ENCODE measurements at regions not wholly inside any gene's neighbourhood (a gene's known extent, or its start where the extent isn't known, plus 50 kb on each side); places are given as distances from the start of the nearest gene placed in this dataset.
"Not testable (repeated sequence)": the region's sequence is repeated elsewhere in the genome, so short reads cannot be mapped to it uniquely, and the experiment has no call there.

- Mint-ChIP-seq H3K4me3 (ENCODE audit: unreplicated experiment) (no peak overlapping the region), H3K4me1 (ENCODE audit: low read depth, unreplicated experiment) (no peaks in the 10 kb centered on the region), H3K27me3 (ENCODE audit: insufficient read depth, unreplicated experiment) (no peaks in the 10 kb centered on the region), H3K36me3 (ENCODE audit: insufficient read depth, unreplicated experiment) (no peaks in the 10 kb centered on the region), H3K27ac (ENCODE audit: unreplicated experiment) (no peak overlapping the region), H3K9me3 (ENCODE audit: unreplicated experiment) (no peaks in the 10 kb centered on the region)
- Histone ChIP-seq H3K36me3 (ENCODE audit: control insufficient read depth, insufficient read depth, low read length) (no peaks in the 10 kb centered on the region), H3K9me3 (no peaks in the 10 kb centered on the region), H3K4me3 (ENCODE audit: low read depth, low read length) (no peak overlapping the region), H3K27me3 (replicated peaks; ENCODE audit: control insufficient read depth, insufficient read depth, low read length) (no peaks in the 10 kb centered on the region), H3K4me1 (peaks cover 11% of the 10 kb centered on the region; the same call in 1 of the 2 replicates)
- BruUV-seq (replicated peaks): no TSS peak
- no peak for DNase-seq
- ChIA-PET CTCF (interaction anchor here (1.0 kb wide), 1 partner anchor 188 kb away, joined by 3 read pairs; no protein-coding TSS in a partner anchor), POLR2A (no interaction called here)
- no peak for TF ChIP-seq CTCF (IDR thresholded peaks at IDR 0.05; ENCODE audit: insufficient read depth in 1 of 2, low read depth in 1 of 2, low read length in 1 of 2, severe bottlenecking in 1 of 2, unreplicated experiment in 1 of 2)
- intact Hi-C loops (cut with micrococcal nuclease; ENCODE audit: unreplicated experiment): loop anchor here (10.0 kb wide), 1 partner anchor 78 kb away; no protein-coding TSS in a partner anchor
These were observed 179.1 kb downstream of the ABCC12 start for GRCh38 chr16:47976636-47977210.

DNA sequence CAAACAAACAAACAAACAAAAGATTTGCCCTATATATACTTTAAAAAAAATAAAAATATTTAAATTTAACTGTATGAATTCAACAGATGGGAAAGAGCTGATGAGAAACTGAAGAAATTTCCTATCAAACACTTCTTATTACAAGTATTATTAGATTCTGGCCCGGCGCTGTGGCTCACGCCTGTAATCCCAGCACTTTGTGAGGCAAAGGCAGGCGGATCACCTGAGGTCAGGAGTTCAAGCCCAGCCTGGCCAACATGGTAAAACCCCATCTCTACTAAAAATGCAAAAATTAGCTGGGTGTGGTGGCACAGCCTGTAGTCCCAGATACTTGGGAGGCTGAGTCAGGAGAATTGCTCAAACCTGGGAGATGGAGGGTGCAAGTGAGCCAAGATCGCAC is 180.8 kb downstream of the ABCC12 start:
- CTCF ChIA-PET; H3K4me3 Mint-ChIP-seq (ENCODE audit: unreplicated experiment); H3K27me3 ChIP-seq (replicated peaks; ENCODE audit: control insufficient read depth, insufficient read depth, low read length); H3K4me3 ChIP-seq (ENCODE audit: low read depth, low read length); BruUV-seq (replicated peaks); H3K27me3 Mint-ChIP-seq (ENCODE audit: insufficient read depth, unreplicated experiment); H3K27ac Mint-ChIP-seq (ENCODE audit: unreplicated experiment); H3K36me3 Mint-ChIP-seq (ENCODE audit: insufficient read depth, unreplicated experiment); H3K9me3 ChIP-seq; DNase-seq; H3K36me3 ChIP-seq (ENCODE audit: control insufficient read depth, insufficient read depth, low read length); H3K9me3 Mint-ChIP-seq (ENCODE audit: unreplicated experiment); POLR2A ChIA-PET; H3K4me1 Mint-ChIP-seq (ENCODE audit: low read depth, unreplicated experiment): not testable (repeated sequence)
- peaks cover 11% of the 10 kb centered on the region; the same call in 1 of the 2 replicates for H3K4me1 ChIP-seq
- intact Hi-C loops (cut with micrococcal nuclease; ENCODE audit: unreplicated experiment): loop anchor here (10.0 kb wide), 1 partner anchor 80 kb away; no protein-coding TSS in a partner anchor

DNA sequence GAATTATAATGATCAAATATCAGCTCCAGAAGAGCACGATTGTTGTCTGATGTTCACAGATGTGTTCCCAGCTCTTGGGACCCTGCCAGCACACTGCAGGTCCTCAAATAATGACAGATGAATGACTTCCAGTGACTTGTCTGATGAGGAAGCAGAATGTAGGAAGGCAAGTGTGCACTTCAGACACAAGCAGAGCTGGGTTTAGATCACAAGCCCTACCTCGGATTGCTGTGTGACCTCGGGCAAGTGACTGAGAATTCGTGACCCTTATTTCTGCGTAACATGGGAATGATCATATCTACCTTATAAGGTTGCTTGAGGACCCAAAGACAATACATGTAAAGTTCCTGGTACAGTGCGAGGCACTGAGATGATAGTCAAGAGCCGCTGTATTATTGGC is 182.2 kb downstream of the ABCC12 start:
- Mint-ChIP-seq H3K27me3 (ENCODE audit: insufficient read depth, unreplicated experiment) (no peaks in the 10 kb centered on the region), H3K9me3 (ENCODE audit: unreplicated experiment) (no peaks in the 10 kb centered on the region), H3K36me3 (ENCODE audit: insufficient read depth, unreplicated experiment) (no peaks in the 10 kb centered on the region), H3K27ac (ENCODE audit: unreplicated experiment) (no peak overlapping the region), H3K4me1 (ENCODE audit: low read depth, unreplicated experiment) (no peaks in the 10 kb centered on the region), H3K4me3 (ENCODE audit: unreplicated experiment) (no peak overlapping the region)
- H3K4me1 ChIP-seq: peaks cover 11% of the 10 kb centered on the region; the same call in 1 of the 2 replicates
- BruUV-seq (replicated peaks): no TSS peak
- no peaks in the 10 kb centered on the region for H3K27me3 ChIP-seq (replicated peaks; ENCODE audit: control insufficient read depth, insufficient read depth, low read length)
- no peak for TF ChIP-seq CTCF (IDR thresholded peaks at IDR 0.05; ENCODE audit: insufficient read depth in 1 of 2, low read depth in 1 of 2, low read length in 1 of 2, severe bottlenecking in 1 of 2, unreplicated experiment in 1 of 2)
- H3K4me3 ChIP-seq (ENCODE audit: low read depth, low read length): no peak overlapping the region
- intact Hi-C loops (cut with micrococcal nuclease; ENCODE audit: unreplicated experiment): loop anchor here (10.0 kb wide), 1 partner anchor 81 kb away; no protein-coding TSS in a partner anchor
- no peaks in the 10 kb centered on the region for H3K9me3 ChIP-seq
- CTCF ChIA-PET: no interaction called here
- H3K36me3 ChIP-seq (ENCODE audit: control insufficient read depth, insufficient read depth, low read length): no peaks in the 10 kb centered on the region
- no peak for DNase-seq
- POLR2A ChIA-PET: no interaction called here

Data from Caco-2 (cell line).